ENCODE measurements at regions not wholly inside any gene's neighbourhood (a gene's known extent, or its start where the extent isn't known, plus 50 kb on each side); places are given as distances from the start of the nearest gene placed in this dataset.

- BruUV-seq (replicated peaks): no TSS peak
- TF ChIP-seq POLR2AphosphoS5 (IDR thresholded peaks at IDR 0.05; ENCODE audit: low read depth, low read length) (no peak), CTCF (IDR thresholded peaks at IDR 0.05) (no peak), REST (IDR thresholded peaks at IDR 0.05; ENCODE audit: insufficient read depth in 1 of 2, low read depth in 2 of 2, low read length in 1 of 2) (no peak), TCF7L2 (IDR thresholded peaks at IDR 0.05; ENCODE audit: low read depth, low read length) (no peak), SIN3A (IDR thresholded peaks at IDR 0.05; ENCODE audit: borderline replicate concordance, insufficient read depth, low read depth, low read length) (no peak)
- H3K36me3 ChIP-seq (ENCODE audit: control insufficient read depth, insufficient read depth, low read length): no peaks in the 10 kb centered on the region
- POLR2A ChIA-PET: no interaction called here
- no peak overlapping the region for H3K4me3 ChIP-seq (ENCODE audit: low read depth in 2 of 2, low read length in 2 of 2)
- H3K9me3 ChIP-seq (ENCODE audit: control insufficient read depth, insufficient read depth, low read depth, low read length): no peaks in the 10 kb centered on the region
- CTCF ChIA-PET: no interaction called here
- no peak for ATAC-seq
- in situ Hi-C loops (cut with HindIII; ENCODE audit: low pct_unique_long_range_greater_than_20kb, low sequenced_read_pairs): no loop called here
- intact Hi-C loops (cut with micrococcal nuclease; ENCODE audit: unreplicated experiment): no loop called here
- DNase-seq (ENCODE audit: low read depth, low spot score): no peak
- no peaks in the 10 kb centered on the region for H3K27me3 ChIP-seq (ENCODE audit: control insufficient read depth, insufficient read depth, low read length)
- no peaks in the 10 kb centered on the region for H3K4me1 ChIP-seq (ENCODE audit: control insufficient read depth, insufficient read depth, low read length)
- no peak overlapping the region for H3K27ac ChIP-seq (ENCODE audit: low read length)
These were observed 1499.2 kb downstream of the LRRC4C start for GRCh38 chr11:39960206-39960605.

- DNase-seq (ENCODE audit: low read depth, low spot score) (no peak), ATAC-seq (no peak)
- H3K4me1 ChIP-seq (ENCODE audit: control insufficient read depth, insufficient read depth, low read length): no peaks in the 10 kb centered on the region
- intact Hi-C loops (cut with micrococcal nuclease; ENCODE audit: unreplicated experiment): no loop called here
- TF ChIP-seq REST (IDR thresholded peaks at IDR 0.05; ENCODE audit: insufficient read depth in 1 of 2, low read depth in 2 of 2, low read length in 1 of 2) (no peak), TCF7L2 (IDR thresholded peaks at IDR 0.05; ENCODE audit: low read depth, low read length) (no peak), POLR2AphosphoS5 (IDR thresholded peaks at IDR 0.05; ENCODE audit: low read depth, low read length) (no peak), SIN3A (IDR thresholded peaks at IDR 0.05; ENCODE audit: borderline replicate concordance, insufficient read depth, low read depth, low read length) (no peak), CTCF (IDR thresholded peaks at IDR 0.05) (no peak)
- CTCF ChIA-PET: no interaction called here
- in situ Hi-C loops (cut with HindIII; ENCODE audit: low pct_unique_long_range_greater_than_20kb, low sequenced_read_pairs): no loop called here
- H3K9me3 ChIP-seq (ENCODE audit: control insufficient read depth, insufficient read depth, low read depth, low read length): no peaks in the 10 kb centered on the region
- no peaks in the 10 kb centered on the region for H3K27me3 ChIP-seq (ENCODE audit: control insufficient read depth, insufficient read depth, low read length)
- no peak overlapping the region for H3K27ac ChIP-seq (ENCODE audit: low read length)
- BruUV-seq (replicated peaks): no TSS peak
- POLR2A ChIA-PET: no interaction called here
- H3K36me3 ChIP-seq (ENCODE audit: control insufficient read depth, insufficient read depth, low read length): no peaks in the 10 kb centered on the region
- no peak overlapping the region for H3K4me3 ChIP-seq (ENCODE audit: low read depth in 2 of 2, low read length in 2 of 2)
These were observed 1526.5 kb downstream of the LRRC4C start for GRCh38 chr11:39932966-39933365.
